ENCODE measurements at regions not wholly inside any gene's neighbourhood (a gene's known extent, or its start where the extent isn't known, plus 50 kb on each side); places are given as distances from the start of the nearest gene placed in this dataset.

DNA sequence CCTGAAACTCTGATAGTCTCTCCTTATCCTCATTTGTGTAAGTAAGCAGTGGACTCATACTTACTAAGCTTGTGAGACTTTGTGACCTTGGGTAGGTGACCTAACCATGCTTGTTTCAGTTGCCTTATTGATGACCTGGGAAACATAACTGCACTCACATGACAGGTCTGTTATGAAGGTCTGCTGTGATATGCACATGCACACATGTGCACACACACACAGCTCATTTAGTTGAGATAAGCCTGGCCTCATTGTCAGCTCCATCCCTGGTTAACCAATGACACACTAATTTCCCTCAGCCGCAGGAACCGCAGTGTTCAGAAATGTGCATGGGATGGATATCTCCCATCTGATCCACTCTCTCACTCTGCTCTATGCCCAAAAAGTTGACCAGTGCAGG, 177.2 kb downstream of the GPAM start:
- no peak for DNase-seq (ENCODE audit: low read depth in 2 of 2, low spot score in 1 of 2)

DNA sequence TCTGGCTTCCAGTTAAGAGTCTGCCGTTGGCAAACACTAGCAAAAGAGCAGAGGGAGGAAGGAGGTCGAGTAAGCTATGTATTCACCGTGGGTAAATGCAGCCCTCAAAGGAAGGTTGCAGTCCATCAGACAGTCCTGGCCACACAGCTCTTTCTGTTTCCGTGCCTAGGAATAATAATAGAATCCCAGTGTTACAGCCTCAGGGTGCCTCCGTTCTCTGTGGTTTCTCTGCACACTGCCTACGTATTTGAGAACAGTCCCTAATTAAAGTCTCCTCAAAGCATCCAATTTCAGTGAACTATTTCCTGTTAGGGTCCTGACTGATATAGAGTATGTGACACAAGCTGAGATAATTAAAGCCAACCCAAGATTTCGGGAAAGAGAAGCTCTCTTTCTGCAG, 176.7 kb downstream of the GPAM start:
- DNase-seq (ENCODE audit: low read depth in 2 of 2, low spot score in 1 of 2): no peak

DNA sequence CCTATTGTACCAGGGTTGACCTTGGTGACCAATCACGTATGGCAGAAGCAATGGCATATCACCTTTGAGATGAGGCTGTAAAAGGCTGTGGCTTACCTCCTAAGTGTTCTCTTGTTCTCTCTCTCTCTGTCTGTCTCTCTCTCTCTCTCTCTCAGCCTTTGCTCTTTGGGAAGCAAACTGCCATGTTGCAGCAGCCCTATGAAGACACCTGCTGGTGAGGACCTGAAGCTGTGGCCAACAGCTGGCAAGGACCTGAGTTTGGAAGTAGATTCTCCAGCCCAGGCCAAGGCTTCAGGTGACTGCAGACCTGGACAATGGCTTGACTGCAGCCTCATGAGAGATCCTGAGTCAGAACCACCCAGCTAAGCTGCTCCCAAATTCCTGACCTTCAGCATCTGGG, 161.4 kb downstream of the GPAM start:
- DNase-seq (ENCODE audit: low read depth in 2 of 2, low spot score in 1 of 2): no peak

DNA sequence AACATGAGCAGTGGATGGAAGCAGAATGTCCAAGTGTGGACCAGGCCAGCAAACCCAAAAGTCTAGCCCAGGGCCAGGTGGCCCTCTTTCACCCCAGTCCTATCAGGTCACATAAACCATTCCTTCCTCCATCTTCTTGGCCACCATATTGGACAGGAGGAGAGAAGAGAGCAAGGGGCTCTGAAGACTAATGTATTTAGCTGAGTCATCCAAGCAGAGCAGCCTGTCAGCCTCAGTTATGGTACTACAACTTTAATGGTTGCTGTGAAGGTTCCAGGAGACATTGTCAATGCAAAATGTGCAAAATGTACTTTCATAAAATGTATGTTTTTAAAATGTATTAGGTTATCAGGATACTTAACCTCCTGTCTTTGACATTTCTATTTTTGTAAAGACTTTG, 159.5 kb downstream of the GPAM start:
- DNase-seq (ENCODE audit: low read depth in 2 of 2, low spot score in 1 of 2): no peak

DNA sequence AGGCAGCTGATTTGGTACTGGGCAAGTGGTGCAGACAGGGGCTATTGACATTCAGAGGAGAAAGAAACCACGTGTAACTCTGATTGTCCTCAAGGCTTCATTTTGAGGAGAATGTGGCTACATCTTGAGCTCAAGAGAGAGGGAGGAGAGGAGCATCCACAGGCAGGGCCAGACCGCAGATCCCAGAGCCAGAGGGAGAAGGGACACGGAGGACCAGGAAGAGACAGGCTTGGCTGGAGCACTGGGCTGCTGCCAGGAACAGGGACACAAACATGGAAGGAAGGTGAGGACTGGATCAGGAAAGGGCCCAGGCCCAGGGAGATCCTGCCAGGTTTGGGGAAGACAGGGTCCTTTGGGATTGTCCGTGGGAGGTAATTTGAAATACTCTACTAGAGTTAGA, 158.3 kb downstream of the GPAM start:
- no peak for DNase-seq (ENCODE audit: low read depth in 2 of 2, low spot score in 1 of 2)

DNA sequence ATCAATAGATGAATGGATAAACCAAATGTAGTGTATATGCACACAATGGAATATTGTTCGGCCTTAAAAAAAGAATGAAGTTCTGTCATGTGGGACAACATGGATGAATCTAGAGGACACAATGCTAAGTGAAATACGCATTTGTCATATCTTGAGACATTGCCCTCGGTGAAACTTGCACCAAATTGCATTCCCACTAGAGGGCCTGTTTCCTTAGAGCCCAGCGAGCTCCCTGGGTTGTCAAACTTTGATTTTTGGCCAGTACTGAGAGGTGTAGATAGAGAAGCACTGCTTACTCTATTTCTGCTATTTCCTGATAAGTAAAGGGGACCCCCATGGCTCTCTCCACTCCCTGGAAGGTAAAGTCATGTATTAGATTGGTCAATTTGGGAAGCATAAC, 157.1 kb downstream of the GPAM start:
- no peak for DNase-seq (ENCODE audit: low read depth in 2 of 2, low spot score in 1 of 2)

DNA sequence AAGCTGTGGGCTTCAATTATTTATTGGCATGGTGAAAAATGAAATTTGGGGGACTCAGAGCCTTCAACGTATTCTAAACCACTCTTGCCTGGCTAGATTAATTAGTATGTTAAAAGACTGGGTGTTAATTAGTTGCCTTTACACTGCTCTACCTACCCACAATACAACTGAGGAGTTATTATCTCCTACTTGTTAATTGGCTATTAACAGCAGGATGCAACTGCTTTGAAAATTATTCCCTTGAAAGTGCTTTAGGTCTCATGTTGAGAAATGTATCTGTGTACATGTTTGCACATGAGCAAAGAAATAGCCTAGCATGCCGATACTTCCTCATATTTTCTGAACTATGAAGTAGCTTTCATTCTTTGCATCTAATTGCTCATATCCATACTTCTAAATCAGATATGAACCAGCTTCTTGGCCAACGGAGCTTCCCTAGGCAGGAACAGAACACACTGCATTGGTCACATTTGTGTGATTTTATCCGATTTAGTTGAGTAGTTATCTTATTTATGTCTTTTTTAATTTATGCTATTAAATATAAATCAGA, 155.8 kb downstream of the GPAM start:
- no peak for DNase-seq (ENCODE audit: low read depth in 2 of 2, low spot score in 1 of 2)

DNA sequence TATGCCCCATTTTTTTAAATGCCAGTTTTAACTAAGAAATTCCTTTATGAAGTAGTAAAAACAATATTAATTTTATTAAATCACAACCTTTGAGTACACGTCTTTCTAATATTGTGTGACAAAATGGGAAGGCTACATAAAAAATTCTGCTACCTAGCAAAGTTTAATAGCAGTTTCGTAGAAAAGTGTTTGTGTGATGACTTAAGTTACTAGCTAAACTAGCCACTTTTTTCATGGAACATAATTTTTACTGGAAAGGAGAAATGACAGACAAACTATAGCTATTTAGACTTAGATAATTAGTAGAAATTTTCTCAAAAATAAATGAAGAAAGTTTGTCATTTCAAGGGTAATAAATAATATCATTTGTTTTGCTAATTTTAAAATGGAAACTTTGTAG, 153.1 kb downstream of the GPAM start:
- no peak for DNase-seq (ENCODE audit: low read depth in 2 of 2, low spot score in 1 of 2)

DNA sequence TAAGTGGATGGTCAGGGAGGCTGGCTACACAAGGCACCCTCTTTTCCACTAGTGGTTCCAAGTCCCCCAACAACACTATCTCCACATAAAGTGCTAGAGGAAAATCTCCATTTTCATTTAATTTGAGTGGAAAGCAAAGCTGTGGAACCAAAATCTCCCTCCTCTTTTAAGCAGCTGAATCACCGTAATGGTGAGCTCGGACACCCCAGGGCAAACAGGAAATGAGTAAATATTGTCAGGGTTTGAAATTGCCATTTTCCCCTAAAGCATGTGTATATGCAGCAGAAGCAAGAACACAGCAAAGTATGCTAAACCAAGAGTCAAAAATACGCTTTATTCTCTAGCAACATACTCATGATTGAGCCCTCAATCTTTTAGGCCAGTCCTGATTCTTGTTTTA, 143.7 kb downstream of the GPAM start:
- DNase-seq (ENCODE audit: low read depth in 2 of 2, low spot score in 1 of 2): no peak

DNA sequence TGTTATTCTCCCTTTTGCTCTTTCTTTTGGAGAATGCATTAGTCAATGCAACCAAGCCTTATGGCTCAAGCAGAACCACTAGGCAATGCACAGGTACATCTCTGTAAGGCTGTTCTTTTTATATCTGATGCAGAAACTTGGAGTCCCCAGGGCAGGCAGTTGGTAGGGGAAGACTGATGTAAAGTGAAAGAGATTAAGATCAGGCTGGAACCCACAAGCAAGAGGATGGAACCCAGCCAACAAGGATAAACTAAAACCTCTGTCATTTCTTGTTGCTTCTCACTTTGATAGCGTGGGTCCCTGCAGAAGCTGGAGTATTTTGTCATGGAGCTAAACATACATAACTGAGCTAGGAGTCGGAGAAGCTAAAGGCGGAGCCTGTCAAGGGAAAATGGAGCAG, 142.9 kb downstream of the GPAM start:
- no peak for DNase-seq (ENCODE audit: low read depth in 2 of 2, low spot score in 1 of 2)

DNA sequence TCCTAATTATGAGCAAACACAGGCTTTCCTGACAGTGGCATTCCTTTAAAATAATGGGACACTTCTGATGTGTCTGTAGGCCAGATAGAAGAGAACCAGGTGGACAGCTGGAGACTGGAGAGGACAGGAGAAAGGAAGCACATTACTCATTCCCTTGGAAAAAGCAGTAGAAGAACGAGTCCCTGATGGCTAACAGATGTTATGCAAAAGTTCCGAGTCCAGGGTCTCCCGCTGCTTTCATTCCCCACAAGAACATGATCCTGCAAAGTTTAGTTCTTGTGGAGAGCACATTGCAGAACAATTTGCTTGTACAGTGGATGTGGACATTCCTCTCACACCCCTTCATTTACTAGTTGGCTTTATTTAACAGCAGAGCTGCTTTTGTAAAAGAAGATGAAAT, 137.6 kb downstream of the GPAM start:
- no peak for DNase-seq (ENCODE audit: low read depth in 2 of 2, low spot score in 1 of 2)

DNA sequence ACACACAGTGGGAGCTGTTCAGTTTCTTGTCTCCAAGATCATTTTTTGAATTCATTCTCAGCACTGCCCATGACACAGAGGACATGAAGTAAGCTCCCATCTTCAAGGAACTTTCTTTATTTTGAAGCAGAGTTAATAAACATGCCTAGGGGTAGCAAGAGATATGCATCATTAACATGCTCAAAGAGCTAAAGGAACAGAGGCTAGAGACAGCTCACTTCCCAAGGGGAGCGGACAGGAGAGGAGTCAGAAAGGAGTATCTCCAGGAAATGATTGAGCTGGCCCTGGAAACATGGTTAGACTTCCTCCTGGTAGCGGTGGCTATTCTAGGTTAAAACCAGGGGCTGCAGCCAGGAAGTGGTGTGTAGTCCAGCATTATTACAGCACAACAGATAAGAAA, 135.9 kb downstream of the GPAM start:
- no peak for DNase-seq (ENCODE audit: low read depth in 2 of 2, low spot score in 1 of 2)

DNA sequence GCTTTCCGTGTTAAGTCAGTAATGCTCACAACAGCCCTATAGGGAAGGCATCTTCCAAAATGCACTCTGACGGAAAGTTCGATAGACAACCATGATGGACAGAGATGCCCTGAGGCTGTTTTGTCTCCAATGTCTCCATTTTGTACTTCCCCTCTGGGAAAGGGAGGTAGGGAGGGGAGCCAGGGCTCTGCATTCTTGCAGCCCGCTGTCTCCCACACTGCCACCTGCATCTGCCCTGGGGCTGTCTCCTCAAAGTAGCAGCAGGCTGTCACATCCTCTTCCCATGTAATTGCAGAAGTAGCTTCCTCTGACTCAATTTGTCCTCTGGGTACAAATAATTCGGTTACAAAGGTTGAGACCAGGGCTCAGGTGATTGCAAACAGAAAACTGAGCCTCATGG, 131.4 kb downstream of the GPAM start:
- DNase-seq (ENCODE audit: low read depth in 2 of 2, low spot score in 1 of 2): no peak

DNA sequence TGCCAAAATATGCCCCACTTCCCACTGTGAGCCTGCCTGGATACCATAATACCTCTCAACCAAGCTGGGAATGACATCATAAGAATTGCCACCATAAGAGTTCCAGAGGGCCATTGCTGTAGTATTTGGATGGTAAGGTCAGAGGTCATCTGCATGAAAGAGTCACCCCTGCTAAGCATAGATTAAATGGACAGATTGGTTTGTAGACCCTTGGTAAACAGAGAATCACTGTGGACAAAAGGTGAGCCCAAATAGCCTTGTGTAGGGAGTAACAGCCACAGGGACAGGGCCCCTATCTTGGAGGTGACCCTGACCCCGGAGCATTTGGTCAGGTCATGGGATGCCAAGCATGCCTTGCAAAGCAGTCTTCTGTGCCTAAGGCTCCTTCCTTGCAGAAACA, 129.7 kb downstream of the GPAM start:
- DNase-seq (ENCODE audit: low read depth in 2 of 2, low spot score in 1 of 2): no peak

DNA sequence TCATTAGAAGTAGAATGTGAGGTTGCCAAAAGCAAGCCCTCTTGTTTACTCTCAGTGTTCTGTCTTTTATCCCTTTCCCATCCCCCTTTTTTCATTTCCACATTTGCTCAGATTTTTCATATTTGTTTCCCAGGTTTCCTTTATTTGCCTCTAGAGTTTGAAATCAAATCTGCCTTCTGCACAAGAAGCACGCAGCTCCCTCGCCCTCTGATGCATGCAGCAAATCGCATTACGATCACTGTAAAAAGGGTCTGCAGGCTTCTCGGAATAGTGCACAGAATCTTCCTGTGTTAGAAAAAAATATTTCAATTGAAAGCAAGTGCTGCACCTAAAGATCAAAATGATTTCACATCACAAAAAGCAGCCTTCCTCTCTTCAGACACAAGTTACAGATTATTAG, 129.0 kb downstream of the GPAM start:
- DNase-seq (ENCODE audit: low read depth in 2 of 2, low spot score in 1 of 2): no peak

DNA sequence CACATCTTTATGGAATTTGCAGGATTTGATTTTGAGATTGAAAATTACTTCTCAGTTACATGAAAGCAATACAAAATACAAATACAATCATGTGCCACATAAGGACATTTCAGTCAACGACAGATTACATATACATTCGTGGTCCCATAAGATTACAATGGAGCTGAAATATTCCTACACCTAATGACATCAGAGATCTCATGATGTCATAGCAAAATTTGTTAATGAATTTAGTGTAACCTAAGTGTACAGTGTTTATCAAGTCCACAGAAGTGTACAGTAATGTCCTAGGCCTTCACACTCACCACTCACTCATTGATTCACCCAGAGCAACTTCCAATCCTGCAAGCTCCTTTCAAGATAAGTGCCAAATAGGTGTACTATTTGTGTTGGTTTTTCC, 126.5 kb downstream of the GPAM start:
- no peak for DNase-seq (ENCODE audit: low read depth in 2 of 2, low spot score in 1 of 2)

DNA sequence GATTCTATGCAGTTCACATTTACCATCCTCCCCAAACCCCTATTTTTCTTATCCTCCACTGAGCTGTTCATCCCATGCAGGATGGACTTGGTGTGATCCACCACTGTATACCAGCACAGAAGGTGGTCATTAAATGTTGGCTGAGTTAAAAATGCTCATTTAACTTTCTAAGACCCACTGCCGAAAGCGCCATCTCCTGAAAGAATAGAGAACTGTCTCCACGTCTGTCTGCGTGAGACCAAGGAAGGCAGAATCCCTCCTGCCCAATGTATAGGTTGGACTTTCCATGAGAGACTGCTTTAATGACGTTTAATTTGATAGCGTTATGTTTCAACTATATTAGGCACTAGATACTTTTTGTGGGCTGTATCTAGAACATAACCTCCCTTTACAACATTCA, 124.3 kb downstream of the GPAM start:
- no peak for DNase-seq (ENCODE audit: low read depth in 2 of 2, low spot score in 1 of 2)

DNA sequence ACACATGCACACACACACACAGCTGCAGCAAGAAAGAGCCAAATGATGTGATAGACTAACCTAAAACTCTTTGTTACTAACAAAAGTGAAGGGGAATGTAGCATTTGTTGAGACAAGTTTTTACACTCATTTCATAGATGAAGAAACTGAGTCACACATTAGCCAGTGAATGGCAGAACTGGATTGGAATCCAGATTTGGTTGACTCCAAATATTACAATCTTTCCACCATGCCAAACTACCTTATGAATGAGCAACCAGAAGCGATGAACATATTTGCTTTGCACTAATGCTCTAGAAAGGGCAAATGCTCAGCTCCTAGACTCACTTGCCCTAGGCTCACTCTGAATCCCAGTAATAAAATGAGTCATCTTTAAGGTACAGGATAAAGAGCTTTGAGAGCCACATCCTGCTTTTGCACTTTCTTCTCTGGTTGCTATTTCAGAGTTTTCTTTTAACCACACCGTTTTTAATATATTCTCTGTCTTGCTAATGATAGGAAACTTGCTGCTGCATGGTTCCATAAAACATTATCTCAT, 111.9 kb downstream of the GPAM start:
- DNase-seq (ENCODE audit: low read depth in 2 of 2, low spot score in 1 of 2): no peak

DNA sequence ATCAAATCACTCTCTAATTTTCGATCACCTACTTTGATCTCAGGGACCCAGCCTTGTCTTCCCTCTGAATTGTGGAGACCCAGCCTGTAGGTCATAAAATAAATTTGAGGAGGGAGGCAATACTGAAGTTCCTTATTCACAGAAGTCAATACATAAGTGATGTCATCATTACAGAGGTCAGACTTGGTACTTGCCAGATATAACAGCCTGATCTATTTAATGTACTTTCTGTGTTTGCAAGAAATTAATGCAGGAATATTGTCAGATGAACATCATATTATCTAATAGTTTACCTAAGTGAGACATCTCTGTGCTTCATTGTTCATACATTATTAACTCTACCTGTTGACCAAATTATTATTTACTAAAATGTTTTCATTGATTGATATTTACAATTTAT, 105.6 kb downstream of the GPAM start:
- no peak for DNase-seq (ENCODE audit: low read depth in 2 of 2, low spot score in 1 of 2)

DNA sequence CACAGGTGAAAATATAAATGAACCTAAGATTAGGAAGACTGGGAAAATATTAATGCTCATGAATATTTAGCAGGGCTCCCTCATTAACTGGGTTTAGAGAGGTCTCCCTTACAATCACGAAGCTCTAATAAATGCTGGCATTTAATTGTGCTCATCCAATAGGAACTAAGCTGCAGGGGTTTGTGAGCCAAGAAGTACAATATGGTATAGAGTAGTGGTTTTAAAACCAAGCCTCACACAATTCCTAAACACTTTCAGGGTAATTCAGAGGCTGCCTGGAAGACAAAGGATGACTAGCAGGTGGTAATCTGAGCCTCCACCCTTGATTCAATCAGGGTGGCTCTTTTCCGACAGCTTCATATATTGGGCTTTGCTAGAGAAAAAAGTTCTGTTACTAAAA, 103.3 kb downstream of the GPAM start:
- DNase-seq (ENCODE audit: low read depth in 2 of 2, low spot score in 1 of 2): no peak

DNA sequence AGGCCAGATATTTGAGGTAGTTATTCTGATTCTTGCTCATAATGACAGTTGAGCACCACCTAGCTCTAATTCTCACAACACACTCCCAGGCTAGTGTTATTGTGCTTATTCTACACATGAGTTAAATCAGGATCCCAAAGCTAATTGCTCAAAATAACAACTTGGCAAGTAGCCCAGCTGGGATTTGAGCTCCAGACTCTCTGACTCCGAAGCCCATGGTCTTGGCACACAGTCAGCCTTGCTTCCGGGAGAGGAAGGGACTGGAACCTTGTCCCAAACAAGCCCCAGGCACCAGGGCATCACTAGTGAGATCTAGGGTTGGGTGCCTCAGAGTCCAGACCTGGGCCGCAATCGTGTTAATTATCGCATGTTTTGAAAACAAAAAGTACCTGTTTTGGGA, 101.4 kb downstream of the GPAM start:
- DNase-seq (ENCODE audit: low read depth in 2 of 2, low spot score in 1 of 2): no peak

DNA sequence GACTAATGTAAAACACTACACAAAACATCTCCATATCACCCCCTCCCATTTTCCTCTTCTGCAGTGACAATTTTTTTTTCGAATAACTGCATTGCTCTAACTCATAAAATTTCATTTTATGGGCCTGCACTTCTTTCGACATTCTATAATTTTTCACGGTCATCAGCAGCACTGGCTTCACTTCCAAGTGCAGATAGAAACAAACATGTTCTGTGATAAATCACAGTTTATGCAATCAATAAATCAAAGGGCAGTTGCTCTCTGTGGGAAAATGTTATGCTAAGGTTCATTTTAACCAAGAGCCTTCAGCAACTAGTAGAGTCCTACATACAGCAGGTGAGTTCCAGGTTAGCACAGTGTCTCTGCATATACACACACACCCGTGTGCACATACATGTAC, 100.1 kb downstream of the GPAM start:
- no peak for DNase-seq (ENCODE audit: low read depth in 2 of 2, low spot score in 1 of 2)

DNA sequence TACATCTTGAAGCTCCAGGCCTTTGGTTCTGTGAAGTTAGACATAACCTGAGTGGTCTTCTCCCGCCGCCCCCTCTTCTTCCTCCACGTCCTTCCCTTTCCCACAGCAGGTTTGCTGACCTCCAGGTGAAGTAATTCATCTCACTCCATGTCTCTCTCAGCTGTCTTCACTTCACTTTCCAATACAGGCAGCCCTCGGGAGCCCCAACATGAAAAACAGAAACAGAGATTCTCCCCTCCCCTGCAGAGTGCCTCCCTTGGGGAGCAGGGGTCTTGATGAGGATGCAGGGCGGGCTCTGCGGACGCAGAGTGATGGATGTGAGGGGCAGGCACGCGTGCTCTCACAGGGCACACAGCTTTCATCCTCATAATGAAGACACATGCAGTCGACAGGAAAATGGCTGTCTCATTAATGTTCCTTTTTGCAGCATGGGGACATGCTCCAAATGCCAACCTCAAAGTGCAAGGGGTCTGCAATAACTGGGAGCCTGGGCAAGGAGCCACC, 95.6 kb downstream of the GPAM start:
- DNase-seq (ENCODE audit: low read depth in 2 of 2, low spot score in 1 of 2): no peak

DNA sequence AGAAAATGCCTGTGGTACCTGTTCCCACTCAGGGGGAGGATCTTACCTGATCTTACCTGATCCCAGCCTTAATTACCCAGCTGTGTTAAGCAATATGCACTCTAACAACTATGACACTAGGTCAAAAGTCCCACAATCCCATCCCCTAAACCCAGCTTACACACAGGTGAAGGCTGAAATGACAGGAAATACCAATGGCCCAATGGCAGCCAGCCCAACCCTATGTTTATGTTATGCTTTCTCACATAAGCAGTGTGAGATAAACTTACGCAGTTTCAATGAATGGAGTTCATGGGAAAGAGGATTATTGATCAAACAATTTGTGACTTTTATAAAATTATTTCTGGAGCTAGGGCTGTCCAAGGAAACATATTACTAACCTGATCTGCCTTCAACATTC, 91.9 kb downstream of the GPAM start:
- DNase-seq (ENCODE audit: low read depth in 2 of 2, low spot score in 1 of 2): no peak

Measured in stimulated activated CD8-positive, alpha-beta memory T cell treated with anti-CD3 and anti-CD28 coated beads, Interleukin-4, amount 100 ng/mL, for 1 hour (primary cell).